AG20443 (cell line): ENCODE measurements at regions not wholly inside any gene's neighbourhood (a gene's known extent, or its start where the extent isn't known, plus 50 kb on each side); places are given as distances from the start of the nearest gene placed in this dataset.
A peak's percentile ranks its signal among the peaks of the same experiment; 100 is the strongest.

Experiments used
- DNase-seq: peaks from one replicate; pipeline ENCODE4 v3.0.0; 2012; ENCODE audit warnings: low spot score, mixed read lengths

GRCh38 chr14:61627612-61628011 is 67.7 kb upstream of the HIF1A start:
- no peak for DNase-seq

- DNase-seq, result no peak
Observed at GRCh38 chr14:61628016-61628725, 67.1 kb upstream of the HIF1A start.

- no peak for DNase-seq
Observed at GRCh38 chr14:61630399-61631044, 64.8 kb upstream of the HIF1A start.

- DNase-seq, result no peak
Observed at GRCh38 chr14:61631045-61631687, 64.1 kb upstream of the HIF1A start.

DNA sequence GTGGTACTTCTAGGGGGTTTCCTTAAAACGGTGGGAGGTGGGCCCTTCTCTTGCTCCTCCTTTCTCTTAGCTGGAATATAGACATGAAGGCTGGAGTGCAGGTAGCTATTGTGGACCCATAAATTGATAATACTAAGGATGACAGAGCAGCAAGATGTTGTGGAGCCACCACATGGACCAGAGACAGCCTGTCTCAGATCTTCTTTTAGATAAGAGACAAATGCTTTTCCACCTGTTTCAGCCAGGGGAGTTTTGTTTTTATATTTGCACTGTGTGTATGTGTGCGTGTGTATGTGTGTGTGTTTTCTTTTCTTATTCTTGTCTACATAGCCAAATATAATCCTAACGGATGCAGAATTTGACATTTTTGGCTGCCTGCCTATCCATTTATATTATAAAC is 62.9 kb upstream of the HIF1A start:
- DNase-seq, result no peak

DNA sequence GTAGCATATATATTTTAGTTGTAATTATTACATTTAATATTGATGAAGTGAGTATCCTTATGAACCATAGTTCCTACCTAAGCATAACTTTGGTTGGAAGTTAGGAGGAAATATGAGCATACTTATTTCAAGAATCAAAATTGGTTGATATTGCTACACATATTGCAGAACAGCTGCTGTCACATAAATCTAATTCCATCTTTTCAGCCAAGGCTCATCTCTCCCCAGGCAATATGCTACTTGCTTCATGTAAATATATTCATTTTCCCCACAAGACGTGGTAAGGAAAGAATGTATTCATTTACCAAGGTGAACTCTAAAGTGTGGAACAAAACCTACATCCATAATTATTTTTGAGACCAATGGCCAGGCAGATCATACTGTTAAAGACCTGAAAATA is 62.5 kb upstream of the HIF1A start:
- DNase-seq, result no peak

GRCh38 chr14:61636291-61636690 is 59.0 kb upstream of the HIF1A start:
- DNase-seq, result no peak

DNA sequence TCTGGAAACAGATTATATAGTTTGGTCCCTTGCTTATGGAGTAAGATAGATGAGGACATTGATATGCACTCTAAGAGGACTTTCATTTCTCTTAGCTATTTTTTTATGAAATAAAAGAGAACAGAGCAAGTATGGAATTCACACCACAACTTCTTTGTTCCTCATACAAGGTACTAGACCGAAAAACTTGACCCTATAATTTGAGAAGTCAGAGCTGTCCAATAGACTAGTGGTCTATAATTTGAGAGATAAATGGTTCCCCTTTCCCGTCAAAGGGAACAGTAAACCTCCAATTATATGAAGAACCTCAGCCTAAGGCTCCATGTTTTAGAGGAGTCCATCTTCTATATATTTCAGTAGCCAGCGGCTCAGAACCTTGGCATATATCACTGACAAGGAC is 58.5 kb upstream of the HIF1A start:
- no peak for DNase-seq

- DNase-seq, result no peak
Observed at GRCh38 chr14:61638595-61639387, 56.5 kb upstream of the HIF1A start.

DNA sequence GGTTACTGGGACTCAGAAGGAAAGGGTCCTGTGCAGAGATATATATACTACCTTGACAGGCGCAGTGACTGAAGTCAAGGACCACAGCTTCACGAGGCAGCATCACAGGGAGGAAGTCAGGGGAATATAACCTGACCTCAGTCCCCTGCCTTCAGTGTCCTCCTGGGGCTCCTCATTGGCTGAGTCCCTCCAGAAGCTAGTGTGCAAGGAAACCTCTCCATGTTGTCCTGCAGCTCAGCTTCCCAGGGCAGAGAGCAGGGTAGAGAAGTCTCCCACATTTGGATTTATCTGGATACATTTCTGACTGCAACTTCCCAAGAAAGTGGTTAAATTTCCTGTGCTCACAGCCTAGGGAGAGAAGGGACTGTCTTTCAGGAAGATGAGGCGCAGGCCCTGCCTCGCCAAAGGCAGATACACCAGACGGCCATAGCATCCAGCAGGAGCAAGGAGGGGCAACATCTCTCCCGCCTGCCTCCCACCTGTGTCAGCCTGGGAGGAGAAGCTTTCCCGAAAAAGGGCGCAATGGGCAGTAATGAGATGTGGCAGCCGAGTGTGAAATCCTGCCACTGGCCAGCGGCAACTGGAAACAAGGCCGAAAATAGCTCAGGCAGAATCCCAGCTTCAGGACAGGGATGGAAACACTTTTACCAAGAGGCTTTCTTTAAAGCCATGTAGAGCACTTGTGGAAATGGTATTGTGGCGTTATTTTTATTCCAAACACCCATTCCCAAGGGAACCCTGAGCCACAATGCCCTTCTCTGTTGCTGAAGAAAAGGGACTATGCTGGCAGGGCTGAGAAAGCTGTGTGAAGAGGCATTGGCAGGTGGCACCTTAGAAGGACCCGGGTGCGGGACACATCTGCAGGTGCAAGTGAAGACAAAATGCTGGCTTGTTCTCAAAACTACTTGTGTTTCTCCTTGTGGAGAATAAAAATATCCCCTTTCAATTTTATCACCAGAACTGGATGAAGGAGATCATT is 54.9 kb upstream of the HIF1A start:
- DNase-seq, result no peak

- DNase-seq, result peak; percentile 61
Observed at GRCh38 chr14:61641914-61642613, 53.2 kb upstream of the HIF1A start.

DNA sequence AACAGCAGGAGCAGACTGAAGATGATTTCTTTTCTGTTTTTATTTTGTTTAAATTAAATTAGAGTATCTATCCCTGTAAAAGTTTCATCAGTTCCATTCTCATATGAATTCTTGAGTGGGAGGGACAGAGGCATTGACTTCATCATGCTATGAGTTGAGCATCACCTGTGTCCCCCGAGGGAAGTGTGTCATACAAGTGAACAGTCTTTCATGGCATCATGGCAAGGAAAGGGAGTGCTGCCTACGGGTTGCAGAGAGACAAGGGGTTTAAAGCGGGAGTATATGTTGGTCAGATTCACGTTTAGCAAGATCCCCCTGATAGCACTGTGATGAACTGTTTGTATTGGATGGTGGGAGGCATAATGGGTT is 52.7 kb upstream of the HIF1A start:
- DNase-seq, result no peak

DNA sequence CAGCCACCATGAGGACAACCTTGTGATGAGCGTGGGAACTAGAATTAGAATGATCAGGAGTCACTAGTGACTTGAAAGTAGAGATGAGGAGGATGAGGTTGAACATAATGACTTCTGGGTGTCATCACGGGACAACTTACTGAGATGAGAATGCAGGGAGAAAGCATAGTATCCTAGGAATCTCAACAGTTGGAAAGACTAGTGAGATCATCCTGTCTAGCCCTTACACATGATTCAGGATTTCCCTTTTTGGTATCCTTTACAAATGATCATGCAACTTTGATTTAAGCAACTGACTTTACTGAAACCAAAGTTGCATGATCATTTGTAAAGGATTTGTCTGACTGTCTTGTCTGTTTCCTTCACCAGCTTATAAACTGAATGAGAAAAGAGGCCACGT is 51.8 kb upstream of the HIF1A start:
- peak; percentile 63 for DNase-seq

DNA sequence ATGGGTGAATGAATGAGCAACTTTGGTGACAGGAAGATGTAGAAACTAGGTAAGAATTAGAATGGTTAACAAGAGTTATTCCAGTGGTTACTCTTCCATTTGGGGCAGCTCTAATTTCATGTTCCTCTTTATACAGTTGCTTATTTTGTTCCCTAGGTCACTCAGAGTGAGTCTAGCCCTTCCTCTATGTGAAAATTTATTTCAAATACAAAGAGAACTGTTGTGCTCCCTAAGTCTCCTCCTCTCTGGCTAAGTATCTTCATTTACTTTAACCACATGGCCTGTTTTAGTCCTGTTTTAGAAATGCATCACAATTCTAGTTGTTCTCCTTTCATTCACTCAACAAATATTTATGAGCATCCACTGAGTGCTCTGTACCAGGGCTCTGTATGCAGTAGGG is 51.1 kb upstream of the HIF1A start:
- no peak for DNase-seq

DNA sequence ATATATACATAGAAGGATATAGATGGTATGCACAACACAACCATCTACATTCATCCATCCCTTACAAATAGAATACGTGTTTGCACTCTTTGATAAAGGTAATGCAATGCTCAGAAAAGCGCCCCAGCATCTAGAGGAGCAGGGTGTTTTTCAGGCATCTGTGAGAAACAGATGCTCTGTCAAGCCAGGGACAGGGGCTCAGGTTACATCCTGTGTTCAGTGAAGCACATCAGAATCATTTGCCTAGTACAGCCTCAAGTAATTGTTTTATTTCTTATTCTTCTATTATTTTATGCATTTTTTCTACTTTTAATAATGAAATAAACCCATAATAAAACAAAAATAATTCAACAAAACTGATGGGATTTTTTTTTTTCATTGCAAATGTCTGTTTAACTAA is 50.5 kb upstream of the HIF1A start:
- DNase-seq, result no peak

- no peak for DNase-seq
Observed at GRCh38 chr14:61645247-61645646, 50.1 kb upstream of the HIF1A start.
